ENCODE measurements at regions not wholly inside any gene's neighbourhood (a gene's known extent, or its start where the extent isn't known, plus 50 kb on each side); places are given as distances from the start of the nearest gene placed in this dataset.
"Not testable (repeated sequence)": the region's sequence is repeated elsewhere in the genome, so short reads cannot be mapped to it uniquely, and the experiment has no call there.

- no peak for DNase-seq
These were observed 113.7 kb downstream of the CDCA7 start for GRCh38 chr2:173468266-173468793.

GRCh38 chr2:173472112-173472511 is 117.4 kb downstream of the CDCA7 start:
- DNase-seq = no peak

- DNase-seq = no peak
These were observed 128.5 kb downstream of the CDCA7 start for GRCh38 chr2:173483137-173483536.

GRCh38 chr2:173488861-173489260 is 134.2 kb downstream of the CDCA7 start:
- no peak for DNase-seq

GRCh38 chr2:173491418-173491817 is 136.7 kb downstream of the CDCA7 start:
- DNase-seq = no peak

- DNase-seq = no peak
These were observed 139.2 kb downstream of the CDCA7 start for GRCh38 chr2:173493874-173494273.

- no peak for DNase-seq
These were observed 142.1 kb downstream of the CDCA7 start for GRCh38 chr2:173496746-173497145.

- DNase-seq = no peak
These were observed 146.3 kb downstream of the CDCA7 start for GRCh38 chr2:173500953-173501352.

GRCh38 chr2:173502296-173502695 is 147.6 kb downstream of the CDCA7 start:
- DNase-seq = no peak

- DNase-seq = no peak
These were observed 156.7 kb downstream of the CDCA7 start for GRCh38 chr2:173511357-173511756.

GRCh38 chr2:173511942-173512341 is 157.3 kb downstream of the CDCA7 start:
- no peak for DNase-seq

- no peak for DNase-seq
These were observed 158.5 kb downstream of the CDCA7 start for GRCh38 chr2:173513107-173513727.

- no peak for DNase-seq
These were observed 166.2 kb downstream of the CDCA7 start for GRCh38 chr2:173520918-173521317.

- DNase-seq = no peak
These were observed 166.9 kb downstream of the CDCA7 start for GRCh38 chr2:173521450-173522192.

- no peak for DNase-seq
These were observed 168.8 kb downstream of the CDCA7 start for GRCh38 chr2:173523497-173523896.

- DNase-seq = no peak
These were observed 169.7 kb downstream of the CDCA7 start for GRCh38 chr2:173524256-173524955.

GRCh38 chr2:173532732-173533531 is 178.3 kb downstream of the CDCA7 start:
- DNase-seq = not testable (repeated sequence)

GRCh38 chr2:173537694-173538093 is 183.0 kb downstream of the CDCA7 start:
- no peak for DNase-seq

GRCh38 chr2:173539615-173540014 is 184.9 kb downstream of the CDCA7 start:
- no peak for DNase-seq

- no peak for DNase-seq
These were observed 190.1 kb downstream of the CDCA7 start for GRCh38 chr2:173544641-173545363.

GRCh38 chr2:173545364-173545763 is 190.7 kb downstream of the CDCA7 start:
- DNase-seq = no peak

- no peak for DNase-seq
These were observed 192.8 kb downstream of the CDCA7 start for GRCh38 chr2:173547499-173547898.

All from activated CD4-positive, alpha-beta T cell treated with anti-CD3 and anti-CD28 coated beads for 48 hours (primary cell).